Right lobe of liver (tissue), 6 donors: ENCODE measurements at regions not wholly inside any gene's neighbourhood (a gene's known extent, or its start where the extent isn't known, plus 50 kb on each side); places are given as distances from the start of the nearest gene placed in this dataset.
"Not testable (repeated sequence)": the region's sequence is repeated elsewhere in the genome, so short reads cannot be mapped to it uniquely, and the experiment has no call there.

ENCODE experiments used
- ATAC-seq, 4 donors: fragments of 200-7000 bp; cut with Tn5 transposase; one replicate each; pipeline ENCODE4 v1.9.1; 2020; ENCODE audit warnings: mild to moderate bottlenecking in 4 of 4, moderate library complexity in 4 of 4
- DNase-seq, 3 donors: peaks; one replicate each; pipeline ENCODE4 v3.0.0-alpha.2; 2020
- H3K27ac ChIP-seq, 3 donors: fragments of 200-600 bp; one replicate each; pipeline ENCODE4 v1.8.0; 2022
- H3K27me3 ChIP-seq, 2 donors: fragments of 200-600 bp; one replicate each; pipeline ENCODE4 v1.8.0; 2022
- H3K36me3 ChIP-seq, 4 donors: fragments of 200-600 bp; sonication (generic) in 1 of 4; one replicate each; pipeline versions ENCODE4 v1.5.1 to v1.8.0; 2017 to 2022; ENCODE audit warnings: control low read depth in 1 of 4
- H3K4me1 ChIP-seq, 4 donors: fragments of 200-600 bp; sonication (generic) in 1 of 4; one replicate each; pipeline versions ENCODE4 v1.5.1 to v1.8.0; 2017 to 2022; ENCODE audit warnings: control low read depth in 1 of 4
- H3K4me3 ChIP-seq, 3 donors: fragments of 200-600 bp; one replicate each; pipeline ENCODE4 v1.8.0; 2022
- H3K9me3 ChIP-seq, 4 donors: fragments of 200-600 bp; sonication (generic) in 1 of 4; one replicate each; pipeline versions ENCODE4 v1.5.1 to v1.8.0; 2017 to 2022; ENCODE audit warnings: control low read depth in 1 of 4
- CTCF ChIP-seq, 4 donors: fragments of 200-600 bp in 3 of 4; fragments of 450-650 bp in 1 of 4; IDR thresholded peaks; one replicate each; pipeline versions ENCODE4 v1.5.1 to v1.8.0; 2016 to 2022; ENCODE audit warnings: antibody characterized with exemption in 4 of 4, mild to moderate bottlenecking in 2 of 4
- POLR2A ChIP-seq: fragments of 450-650 bp; IDR thresholded peaks from one replicate; pipeline ENCODE4 v1.6.1; 2017; ENCODE audit warnings: antibody characterized with exemption, mild to moderate bottlenecking
- WGBS: methylation state at CpG from one replicate; pipeline ENCODE4 v1.1.6; 2018; ENCODE audit warnings: low coverage, low lambda C conversion rate; ENCODE audit not compliant: insufficient coverage; ENCODE audit errors: missing lambda C conversion rate; 5-methylcytosine and 5-hydroxymethylcytosine counted together
- intact Hi-C, 2 donors: fragments of 100-400 bp; cut with DNase I; formaldehyde crosslinking; loops; one replicate each; pipeline versions ENCODE4 v1.11.2 to v1.14.1; 2022
- small RNA-seq, 2 experiments: library from RNA; depleted of rRNA; stranded (forward); fragments of <200 nt; gene quantifications; one replicate each; pipeline ENCODE3, GENCODE V24; 2016
- donor health status: DM: no; HTN: yes; CAD: no.
- donor health status: DM: no; HTN: no; CAD: no.
- donor health status: DM: no; HTN: no; CAD: no.
- donor health status: DM: no; HTN: yes; CAD: no.
- donor health status: DM: no; HTN: yes; CAD: no.

DNA sequence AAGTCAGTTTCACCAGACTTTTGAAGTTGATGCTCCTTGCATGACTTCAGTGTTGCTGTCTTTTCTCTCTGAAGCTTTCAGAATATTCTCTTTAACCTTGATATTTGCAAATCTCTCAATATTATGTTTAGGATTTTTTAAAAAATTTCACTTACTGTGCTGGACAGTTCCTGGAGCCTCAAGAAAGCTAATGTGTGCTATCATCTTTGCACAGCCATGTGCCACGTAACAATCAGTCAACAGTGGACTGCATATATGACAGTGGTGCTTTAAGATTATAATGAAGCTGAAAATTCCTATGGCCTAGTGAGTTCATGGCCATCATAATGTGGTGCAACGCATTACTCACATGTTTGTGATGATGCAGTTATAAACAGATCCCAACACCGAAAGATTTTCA lies 59.1 kb upstream of the OGFRL1 start:
- 77% methylated on average over 3 of the region's 3 CpGs for WGBS

GRCh38 chr6:71232890-71233289 lies 55.7 kb upstream of the OGFRL1 start:
- H3K9me3 ChIP-seq, ATAC-seq, DNase-seq, H3K36me3 ChIP-seq, H3K27me3 ChIP-seq, intact Hi-C loops, H3K4me1 ChIP-seq, H3K27ac ChIP-seq, H3K4me3 ChIP-seq: not testable (repeated sequence)
- 79% methylated on average over 4 of the region's 4 CpGs for WGBS

More for the DNA sequence above, 59.1 kb upstream of the OGFRL1 start:
- DNase-seq (no peak), ATAC-seq (no peak)
- no peaks in the 10 kb centered on the region for H3K9me3 ChIP-seq
- no peak overlapping the region for H3K27ac ChIP-seq
- H3K27me3 ChIP-seq = no peaks in the 10 kb centered on the region
- H3K4me1 ChIP-seq = no peaks in the 10 kb centered on the region
- no peak overlapping the region for H3K4me3 ChIP-seq
- intact Hi-C loops = no loop called here
- no peaks in the 10 kb centered on the region for H3K36me3 ChIP-seq
- no peak for TF ChIP-seq POLR2A
- no peak for TF ChIP-seq CTCF (IDR thresholded peaks at IDR 0.05)

- H3K27ac ChIP-seq = no peak overlapping the region
- intact Hi-C loops = no loop called here
- TF ChIP-seq CTCF (IDR thresholded peaks at IDR 0.05) (no peak), POLR2A (no peak)
- no peaks in the 10 kb centered on the region for H3K9me3 ChIP-seq
- DNase-seq (no peak), ATAC-seq (no peak)
- no peaks in the 10 kb centered on the region for H3K27me3 ChIP-seq
- H3K4me3 ChIP-seq = no peak overlapping the region
- H3K4me1 ChIP-seq = no peaks in the 10 kb centered on the region
- WGBS = 73% methylated on average over 1 of the region's 1 CpG
- H3K36me3 ChIP-seq = no peaks in the 10 kb centered on the region
Observed at GRCh38 chr6:71236926-71237434, 51.6 kb upstream of the OGFRL1 start.

- ATAC-seq (no peak), DNase-seq (no peak)
- TF ChIP-seq CTCF (IDR thresholded peaks at IDR 0.05) (no peak), POLR2A (no peak)
- intact Hi-C loops = no loop called here
- Histone ChIP-seq H3K27me3 (no peaks in the 10 kb centered on the region), H3K4me3 (no peak overlapping the region), H3K9me3 (no peaks in the 10 kb centered on the region), H3K4me1 (no peaks in the 10 kb centered on the region), H3K27ac (no peak overlapping the region), H3K36me3 (no peaks in the 10 kb centered on the region)
- WGBS = 40% methylated on average over 1 of the region's 1 CpG
Observed at GRCh38 chr6:71238351-71238750, 50.3 kb upstream of the OGFRL1 start.

Small RNAs in the stretch of these regions (small RNA-seq; reads per million reads assigned to genes)
- gene RF00012 (0 reads per million in 2 experiments), gene RNU6-411P (0 reads per million in 2 experiments)
